ENCODE measurements at regions not wholly inside any gene's neighbourhood (a gene's known extent, or its start where the extent isn't known, plus 50 kb on each side); places are given as distances from the start of the nearest gene placed in this dataset.

GRCh38 chr2:12978066-12978835 lies 261.5 kb downstream of the TRIB2 start (continued):
- TF ChIP-seq, protein P1, sequence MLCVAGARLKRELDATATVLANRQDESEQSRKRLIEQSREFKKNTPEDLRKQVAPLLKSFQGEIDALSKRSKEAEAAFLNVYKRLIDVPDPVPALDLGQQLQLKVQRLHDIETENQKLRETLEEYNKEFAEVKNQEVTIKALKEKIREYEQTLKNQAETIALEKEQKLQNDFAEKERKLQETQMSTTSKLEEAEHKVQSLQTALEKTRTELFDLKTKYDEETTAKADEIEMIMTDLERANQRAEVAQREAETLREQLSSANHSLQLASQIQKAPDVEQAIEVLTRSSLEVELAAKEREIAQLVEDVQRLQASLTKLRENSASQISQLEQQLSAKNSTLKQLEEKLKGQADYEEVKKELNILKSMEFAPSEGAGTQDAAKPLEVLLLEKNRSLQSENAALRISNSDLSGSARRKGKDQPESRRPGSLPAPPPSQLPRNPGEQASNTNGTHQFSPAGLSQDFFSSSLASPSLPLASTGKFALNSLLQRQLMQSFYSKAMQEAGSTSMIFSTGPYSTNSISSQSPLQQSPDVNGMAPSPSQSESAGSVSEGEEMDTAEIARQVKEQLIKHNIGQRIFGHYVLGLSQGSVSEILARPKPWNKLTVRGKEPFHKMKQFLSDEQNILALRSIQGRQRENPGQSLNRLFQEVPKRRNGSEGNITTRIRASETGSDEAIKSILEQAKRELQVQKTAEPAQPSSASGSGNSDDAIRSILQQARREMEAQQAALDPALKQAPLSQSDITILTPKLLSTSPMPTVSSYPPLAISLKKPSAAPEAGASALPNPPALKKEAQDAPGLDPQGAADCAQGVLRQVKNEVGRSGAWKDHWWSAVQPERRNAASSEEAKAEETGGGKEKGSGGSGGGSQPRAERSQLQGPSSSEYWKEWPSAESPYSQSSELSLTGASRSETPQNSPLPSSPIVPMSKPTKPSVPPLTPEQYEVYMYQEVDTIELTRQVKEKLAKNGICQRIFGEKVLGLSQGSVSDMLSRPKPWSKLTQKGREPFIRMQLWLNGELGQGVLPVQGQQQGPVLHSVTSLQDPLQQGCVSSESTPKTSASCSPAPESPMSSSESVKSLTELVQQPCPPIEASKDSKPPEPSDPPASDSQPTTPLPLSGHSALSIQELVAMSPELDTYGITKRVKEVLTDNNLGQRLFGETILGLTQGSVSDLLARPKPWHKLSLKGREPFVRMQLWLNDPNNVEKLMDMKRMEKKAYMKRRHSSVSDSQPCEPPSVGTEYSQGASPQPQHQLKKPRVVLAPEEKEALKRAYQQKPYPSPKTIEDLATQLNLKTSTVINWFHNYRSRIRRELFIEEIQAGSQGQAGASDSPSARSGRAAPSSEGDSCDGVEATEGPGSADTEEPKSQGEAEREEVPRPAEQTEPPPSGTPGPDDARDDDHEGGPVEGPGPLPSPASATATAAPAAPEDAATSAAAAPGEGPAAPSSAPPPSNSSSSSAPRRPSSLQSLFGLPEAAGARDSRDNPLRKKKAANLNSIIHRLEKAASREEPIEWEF (IDR thresholded peaks at IDR 0.05; ENCODE audit: insufficient replicate concordance, low read depth, low read length): no peak
- no peak for TF ChIP-seq EED (IDR thresholded peaks at IDR 0.05; ENCODE audit: low read depth)
- TF ChIP-seq NFYB (IDR thresholded peaks at IDR 0.05; ENCODE audit: insufficient read depth, low read depth, low read length): no peak
- TF ChIP-seq POLR2AphosphoS5 (IDR thresholded peaks at IDR 0.05; ENCODE audit: low read length): no peak
- no peak for TF ChIP-seq TCF12 (IDR thresholded peaks at IDR 0.05; ENCODE audit: low read depth, low read length)

GRCh38 chr2:12979066-12979465 lies 262.3 kb downstream of the TRIB2 start:
- Histone ChIP-seq H3K9me3 (replicated peaks; ENCODE audit: control insufficient read depth, insufficient read depth, low read length) (no peaks in the 10 kb centered on the region), H3K79me2 (ENCODE audit: control insufficient read depth, insufficient read depth, low read length) (no peaks in the 10 kb centered on the region), H3K27ac (ENCODE audit: control insufficient read depth, insufficient read depth) (no peak overlapping the region), H3K4me3 (no peak overlapping the region), H3K4me2 (ENCODE audit: control insufficient read depth, insufficient read depth) (no peak overlapping the region), H3K27me3 (replicated peaks in 1 of 2; ENCODE audit: control insufficient read depth in 2 of 2, insufficient read depth in 2 of 2, low read length in 1 of 2) (peaks cover 0 to 2% of the 10 kb centered on the region in 2 experiments), H2AFZ (ENCODE audit: control insufficient read depth, low read depth, low read length) (no peak overlapping the region), H3K9ac (ENCODE audit: control insufficient read depth, insufficient read depth, low read length) (no peak overlapping the region), H3K4me1 (ENCODE audit: control insufficient read depth, insufficient read depth, low read length) (no peaks in the 10 kb centered on the region), H4K20me1 (ENCODE audit: control insufficient read depth, insufficient read depth) (no peaks in the 10 kb centered on the region), H3K36me3 (ENCODE audit: control insufficient read depth in 2 of 2, insufficient read depth in 2 of 2, low read length in 1 of 2) (no peaks in the 10 kb centered on the region)
- intact Hi-C loops (cut with micrococcal nuclease; ENCODE audit: unreplicated experiment): no loop called here
- CTCF ChIA-PET: interaction anchor here (0.6 kb wide), 1 partner anchor 912 kb away, joined by 3 read pairs; no protein-coding TSS in a partner anchor
- no peak for DNase-seq (ENCODE audit: low read depth, low spot score)
- no peak for FAIRE-seq
- POLR2A ChIA-PET: no interaction called here
- RAD21 ChIA-PET (ENCODE audit: unreplicated experiment): no interaction called here
- 30% methylated on average over 3 of the region's 3 CpGs for whole genome bisulfite sequencing (ENCODE audit: insufficient coverage, insufficient replicate concordance, low lambda C conversion rate, missing lambda C conversion rate)
- BruUV-seq (replicated peaks): no TSS peak
- in situ Hi-C loops (cut with MboI): no loop called here
- ATAC-seq: no peak
- SMC1A ChIA-PET (ENCODE audit: uncharacterized antibody, unreplicated experiment): no interaction called here
- TF ChIP-seq NFYB (IDR thresholded peaks at IDR 0.05; ENCODE audit: insufficient read depth, low read depth, low read length) (no peak), RAD21 (IDR thresholded peaks at IDR 0.05; ENCODE audit: insufficient read depth, low read depth, low read length) (no peak), NBN (IDR thresholded peaks at IDR 0.05) (no peak), CHD1 (IDR thresholded peaks at IDR 0.05; ENCODE audit: low read depth, low read length) (no peak), CREB1 (IDR thresholded peaks at IDR 0.05; ENCODE audit: low read depth) (no peak), E4F1 (IDR thresholded peaks at IDR 0.05; ENCODE audit: borderline replicate concordance, partially characterized antibody) (no peak)
- TF ChIP-seq, protein P2, sequence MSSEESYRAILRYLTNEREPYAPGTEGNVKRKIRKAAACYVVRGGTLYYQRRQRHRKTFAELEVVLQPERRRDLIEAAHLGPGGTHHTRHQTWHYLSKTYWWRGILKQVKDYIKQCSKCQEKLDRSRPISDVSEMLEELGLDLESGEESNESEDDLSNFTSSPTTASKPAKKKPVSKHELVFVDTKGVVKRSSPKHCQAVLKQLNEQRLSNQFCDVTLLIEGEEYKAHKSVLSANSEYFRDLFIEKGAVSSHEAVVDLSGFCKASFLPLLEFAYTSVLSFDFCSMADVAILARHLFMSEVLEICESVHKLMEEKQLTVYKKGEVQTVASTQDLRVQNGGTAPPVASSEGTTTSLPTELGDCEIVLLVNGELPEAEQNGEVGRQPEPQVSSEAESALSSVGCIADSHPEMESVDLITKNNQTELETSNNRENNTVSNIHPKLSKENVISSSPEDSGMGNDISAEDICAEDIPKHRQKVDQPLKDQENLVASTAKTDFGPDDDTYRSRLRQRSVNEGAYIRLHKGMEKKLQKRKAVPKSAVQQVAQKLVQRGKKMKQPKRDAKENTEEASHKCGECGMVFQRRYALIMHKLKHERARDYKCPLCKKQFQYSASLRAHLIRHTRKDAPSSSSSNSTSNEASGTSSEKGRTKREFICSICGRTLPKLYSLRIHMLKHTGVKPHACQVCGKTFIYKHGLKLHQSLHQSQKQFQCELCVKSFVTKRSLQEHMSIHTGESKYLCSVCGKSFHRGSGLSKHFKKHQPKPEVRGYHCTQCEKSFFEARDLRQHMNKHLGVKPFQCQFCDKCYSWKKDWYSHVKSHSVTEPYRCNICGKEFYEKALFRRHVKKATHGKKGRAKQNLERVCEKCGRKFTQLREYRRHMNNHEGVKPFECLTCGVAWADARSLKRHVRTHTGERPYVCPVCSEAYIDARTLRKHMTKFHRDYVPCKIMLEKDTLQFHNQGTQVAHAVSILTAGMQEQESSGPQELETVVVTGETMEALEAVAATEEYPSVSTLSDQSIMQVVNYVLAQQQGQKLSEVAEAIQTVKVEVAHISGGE (CRISPR knock-in tag; IDR thresholded peaks at IDR 0.05): no peak
